ENCODE measurements at regions not wholly inside any gene's neighbourhood (a gene's known extent, or its start where the extent isn't known, plus 50 kb on each side); places are given as distances from the start of the nearest gene placed in this dataset.

- no peak for DNase-seq (ENCODE audit: extremely low spot score)
These were observed 233.0 kb upstream of the SATB1 start for GRCh38 chr3:18657858-18658820.

GRCh38 chr3:18656866-18657265 lies 231.7 kb upstream of the SATB1 start:
- ChIA-PET CTCF (interaction anchor here (1.0 to 2.0 kb wide), 5 partner anchors 8 to 101 kb away, joined by 3 to 8 read pairs (median 6); no protein-coding TSS in a partner anchor), POLR2A (no interaction called here)
- DNase-seq (ENCODE audit: extremely low spot score): no peak
- TF ChIP-seq CTCF (IDR thresholded peaks at IDR 0.05; ENCODE audit: control extremely low read depth, extremely low read depth, low read depth, missing control alignments): no peak

More at GRCh38 chr3:18657858-18658820, 233.0 kb upstream of the SATB1 start:
- ChIA-PET POLR2A (no interaction called here), CTCF (interaction anchor here (1.0 to 2.0 kb wide), 4 partner anchors 10 to 98 kb away, joined by 3 to 8 read pairs (median 5); no protein-coding TSS in a partner anchor)
- TF ChIP-seq CTCF (IDR thresholded peaks at IDR 0.05; ENCODE audit: control extremely low read depth, extremely low read depth, low read depth, missing control alignments): no peak

- TF ChIP-seq CTCF (IDR thresholded peaks at IDR 0.05; ENCODE audit: control extremely low read depth, extremely low read depth, low read depth, missing control alignments): no peak
- CTCF ChIA-PET: interaction anchor here (1.9 to 2.0 kb wide), 2 partner anchors 97 to 102 kb away, joined by 6 to 8 read pairs; no protein-coding TSS in a partner anchor
- no peak for DNase-seq (ENCODE audit: extremely low spot score)
- POLR2A ChIA-PET: no interaction called here
These were observed 231.3 kb upstream of the SATB1 start for GRCh38 chr3:18656410-18656809.

- DNase-seq (ENCODE audit: extremely low spot score): no peak
- ChIA-PET CTCF (interaction anchor here (1.1 to 2.0 kb wide), 3 partner anchors 23 to 102 kb away, joined by 3 to 8 read pairs (median 6); no protein-coding TSS in a partner anchor), POLR2A (no interaction called here)
- TF ChIP-seq CTCF (IDR thresholded peaks at IDR 0.05; ENCODE audit: control extremely low read depth, extremely low read depth, low read depth, missing control alignments): no peak
These were observed 230.7 kb upstream of the SATB1 start for GRCh38 chr3:18655827-18656226.

GRCh38 chr3:18652781-18653180 lies 227.6 kb upstream of the SATB1 start:
- CTCF ChIA-PET: no interaction called here
- no peak for TF ChIP-seq CTCF (IDR thresholded peaks at IDR 0.05; ENCODE audit: control extremely low read depth, extremely low read depth, low read depth, missing control alignments)
- DNase-seq (ENCODE audit: extremely low spot score): no peak
- POLR2A ChIA-PET: no interaction called here

GRCh38 chr3:18650731-18651130 lies 225.6 kb upstream of the SATB1 start:
- no peak for DNase-seq (ENCODE audit: extremely low spot score)
- POLR2A ChIA-PET: no interaction called here
- CTCF ChIA-PET: no interaction called here
- TF ChIP-seq CTCF (IDR thresholded peaks at IDR 0.05; ENCODE audit: control extremely low read depth, extremely low read depth, low read depth, missing control alignments): no peak

Measured in GM10248 (cell line).